ENCODE measurements at regions not wholly inside any gene's neighbourhood (a gene's known extent, or its start where the extent isn't known, plus 50 kb on each side); places are given as distances from the start of the nearest gene placed in this dataset.

DNA sequence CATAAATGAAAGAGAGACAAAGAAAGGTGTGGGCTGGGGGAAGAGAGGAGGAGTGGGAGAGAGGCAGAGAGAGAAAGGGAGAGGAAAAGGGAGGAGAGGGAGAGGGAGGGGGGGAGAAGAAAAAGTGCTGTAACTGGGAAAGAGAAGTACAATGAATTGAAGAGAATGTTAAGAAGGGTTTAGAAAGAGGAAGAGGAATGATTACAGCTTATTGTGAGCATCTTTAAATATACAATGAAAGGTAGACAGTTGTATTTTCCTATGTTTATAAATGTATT is 229.1 kb upstream of the PMFBP1 start:
- POLR2A ChIA-PET (ENCODE audit: partially characterized antibody), result no interaction called here

More for the DNA sequence above, 229.1 kb upstream of the PMFBP1 start:
- Histone ChIP-seq H2AFZ (ENCODE audit: low read length) (no peak overlapping the region), H4K20me1 (replicated peaks in 1 of 2; ENCODE audit: control insufficient read depth in 1 of 2, insufficient read depth in 2 of 2, low read length in 2 of 2) (no peaks in the 10 kb centered on the region), H2BK12ac (ENCODE audit: low read depth, low read length) (no peak overlapping the region), H2BK20ac (ENCODE audit: low read length) (no peak overlapping the region), H3K56ac (replicated peaks; ENCODE audit: insufficient read length, low read depth, low read length) (no peak overlapping the region), H3K27me3 (replicated peaks in 1 of 4; ENCODE audit: control insufficient read depth in 3 of 4, extremely low read depth in 1 of 4, insufficient read depth in 3 of 4, low read length in 3 of 4) (no peaks in the 10 kb centered on the region), H2BK120ac (replicated peaks; ENCODE audit: low read depth, low read length) (no peak overlapping the region), H2BK15ac (ENCODE audit: low read length) (no peak overlapping the region), H3K79me1 (ENCODE audit: low read depth, low read length) (no peaks in the 10 kb centered on the region), H4K5ac (ENCODE audit: insufficient read length, low read depth, low read length) (no peak overlapping the region), H2BK5ac (ENCODE audit: low read depth, low read length) (no peak overlapping the region), H3K9ac (replicated peaks in 1 of 4; ENCODE audit: extremely low read depth in 1 of 4, low read depth in 3 of 4, low read length in 3 of 4) (no peak overlapping the region), H3K36me3 (ENCODE audit: control insufficient read depth in 2 of 4, insufficient read depth in 4 of 4, low read length in 3 of 4) (no peaks in the 10 kb centered on the region), H2AK5ac (ENCODE audit: low read depth, low read length) (no peak overlapping the region), H4K8ac (ENCODE audit: extremely low read depth, insufficient read depth, low read length) (no peak overlapping the region), H4K91ac (replicated peaks; ENCODE audit: insufficient read length, low read length) (no peak overlapping the region), H3K4me2 (ENCODE audit: insufficient read depth in 1 of 2, low read depth in 2 of 2, low read length in 2 of 2) (no peak overlapping the region), H3K23me2 (ENCODE audit: low read depth, low read length) (no peaks in the 10 kb centered on the region; the same call in 1 of the 2 replicates), H3K4ac (replicated peaks; ENCODE audit: insufficient read length, low read depth, low read length) (no peak overlapping the region), H3K4me3 (ENCODE audit: extremely low read depth in 1 of 4, insufficient read depth in 2 of 4, low read depth in 3 of 4, low read length in 4 of 4) (no peak overlapping the region), H3K18ac (ENCODE audit: extremely low read depth, low read length) (no peak overlapping the region), H3K14ac (ENCODE audit: insufficient read length) (no peak overlapping the region), H3K23ac (ENCODE audit: insufficient read length) (no peak overlapping the region), H3K27ac (ENCODE audit: low read depth, low read length) (no peak overlapping the region), H3K79me2 (ENCODE audit: control insufficient read depth in 1 of 2, insufficient read depth in 2 of 2, low read length in 2 of 2) (no peaks in the 10 kb centered on the region), H3K4me1 (replicated peaks in 1 of 4; ENCODE audit: control insufficient read depth in 3 of 4, insufficient read depth in 4 of 4, low read length in 3 of 4) (peaks cover 0 to 2% (median 0%) of the 10 kb centered on the region in 4 experiments; a peak in 1 of 7 replicates), H3K9me3 (ENCODE audit: insufficient read depth in 2 of 2, low read depth in 1 of 2, low read length in 1 of 2) (no peaks in the 10 kb centered on the region)
- TF ChIP-seq SP2 (IDR thresholded peaks at IDR 0.05; ENCODE audit: low read length) (no peak), TAF1 (IDR thresholded peaks at IDR 0.05; ENCODE audit: low read depth, low read length) (no peak), POLR2A (IDR thresholded peaks at IDR 0.05; ENCODE audit: control extremely low read depth in 1 of 2, low read depth in 2 of 2, low read length in 2 of 2) (no peak), HDAC6 (IDR thresholded peaks at IDR 0.05; ENCODE audit: low read depth, low read length) (no peak), JUND (IDR thresholded peaks at IDR 0.05; ENCODE audit: low read length) (no peak), TAF7 (optimal IDR thresholded peaks at IDR 0.05; ENCODE audit: borderline replicate concordance, low read depth, low read length) (no peak), SRF (IDR thresholded peaks at IDR 0.05; ENCODE audit: low read depth, low read length) (no peak)
- CTCF ChIA-PET (ENCODE audit: partially characterized antibody), result interaction anchor here (1.0 to 2.8 kb wide), 13 partner anchors 12 to 647 kb away, joined by 3 to 13 read pairs (median 5); partner anchors contain the start of gene ZFHX3
- no peak for DNase-seq (ENCODE audit: low read depth in 1 of 2, low spot score in 2 of 2)
- no peak for FAIRE-seq
